Aorta (tissue), 5 donors: ENCODE measurements at regions not wholly inside any gene's neighbourhood (a gene's known extent, or its start where the extent isn't known, plus 50 kb on each side); places are given as distances from the start of the nearest gene placed in this dataset.

Experiments used
- ATAC-seq: fragments of 200-7000 bp; cut with Tn5 transposase; one replicate; pipeline ENCODE4 v1.9.1; 2022; ENCODE audit warnings: moderate library complexity; ENCODE audit not compliant: low FRiP score
- DNase-seq, 2 donors: peaks; one replicate each; pipeline ENCODE4 v3.0.0-alpha.2; 2020
- H3K27ac ChIP-seq, 2 donors: one replicate each; pipeline ENCODE4 v1.5.1; 2013; ENCODE audit warnings: low read length in 2 of 2, mild to moderate bottlenecking in 2 of 2, moderate library complexity in 2 of 2, control low read depth in 1 of 2, inconsistent platforms in 1 of 2, low read depth in 1 of 2
- H3K27me3 ChIP-seq, 2 donors: one replicate each; pipeline ENCODE4 v1.6.1; 2013; ENCODE audit warnings: control low read depth in 1 of 2, low read length in 1 of 2, mild to moderate bottlenecking in 1 of 2, moderate library complexity in 1 of 2; ENCODE audit not compliant: insufficient read depth in 2 of 2, control insufficient read depth in 1 of 2
- H3K36me3 ChIP-seq, 2 donors: one replicate each; pipeline ENCODE4 v1.6.1; 2013; ENCODE audit warnings: control low read depth in 1 of 2, low read length in 1 of 2, mild to moderate bottlenecking in 1 of 2; ENCODE audit not compliant: insufficient read depth in 2 of 2, control insufficient read depth in 1 of 2
- H3K4me1 ChIP-seq, 2 donors: one replicate each; pipeline ENCODE4 v1.6.1; 2013; ENCODE audit warnings: low read length in 2 of 2, control low read depth in 1 of 2, mild to moderate bottlenecking in 1 of 2, moderate library complexity in 1 of 2; ENCODE audit not compliant: insufficient read depth in 2 of 2, control insufficient read depth in 1 of 2
- H3K4me3 ChIP-seq, 2 donors: one replicate each; pipeline ENCODE4 v1.5.1; 2013; ENCODE audit warnings: low read length in 2 of 2, control low read depth in 1 of 2, mild to moderate bottlenecking in 1 of 2
- H3K9me3 ChIP-seq: one replicate; pipeline ENCODE4 v1.6.1; 2013; ENCODE audit warnings: mild to moderate bottlenecking, low read length; ENCODE audit not compliant: control insufficient read depth
- WGBS, 2 donors: extraction: QIAGEN DNeasy Blood & Tissue Kit; methylation state at CpG; one replicate each; pipeline ENCODE4 v1.1.7; 2013; 5-methylcytosine and 5-hydroxymethylcytosine counted together
- intact Hi-C, 2 donors: fragments of 100-400 bp; cut with DNase I; formaldehyde crosslinking; loops; one replicate each; pipeline versions ENCODE4 v1.14.2 to v1.15.0; 2022
- donor health status: healthy with polysubstance abuse.
- donor health status: Bipolar disorder and iron deficiency.
- donor health status: DM: no; HTN: no; CAD: no.
- donor health status: DM: no; HTN: no; CAD: no.
- donor health status: DM: yes; HTN: yes; CAD: no.

GRCh38 chr2:157190151-157190550, 67.4 kb upstream of the GALNT5 start:
- Histone ChIP-seq H3K27ac (no peak overlapping the region), H3K9me3 (no peaks in the 10 kb centered on the region), H3K4me1 (no peaks in the 10 kb centered on the region), H3K4me3 (no peak overlapping the region), H3K36me3 (no peaks in the 10 kb centered on the region), H3K27me3 (no peaks in the 10 kb centered on the region)
- no peak for ATAC-seq
- 43 to 58% methylated on average over 4 of the region's 4 CpGs for WGBS, 2 donors
- no peak for DNase-seq
- intact Hi-C loops: loop anchor here (5.0 to 10.0 kb wide), 3 partner anchors 135 to 1815 kb away; no protein-coding TSS in a partner anchor

GRCh38 chr2:157191186-157191585, 66.3 kb upstream of the GALNT5 start:
- intact Hi-C loops: loop anchor here (5.0 to 10.0 kb wide), 3 partner anchors 136 to 1816 kb away; no protein-coding TSS in a partner anchor
- H3K36me3 ChIP-seq: no peaks in the 10 kb centered on the region
- H3K27me3 ChIP-seq: no peaks in the 10 kb centered on the region
- no peak overlapping the region for H3K27ac ChIP-seq
- H3K4me3 ChIP-seq: no peak overlapping the region
- H3K9me3 ChIP-seq: no peaks in the 10 kb centered on the region
- 96 to 100% methylated on average over 2 of the region's 2 CpGs for WGBS, 2 donors
- ATAC-seq (no peak), DNase-seq (no peak)
- no peaks in the 10 kb centered on the region for H3K4me1 ChIP-seq

GRCh38 chr2:157192445-157193423, 64.8 kb upstream of the GALNT5 start:
- Histone ChIP-seq H3K4me1 (no peaks in the 10 kb centered on the region), H3K4me3 (no peak overlapping the region), H3K27ac (no peak overlapping the region), H3K9me3 (no peaks in the 10 kb centered on the region), H3K36me3 (no peaks in the 10 kb centered on the region), H3K27me3 (no peaks in the 10 kb centered on the region)
- intact Hi-C loops: loop anchor here (5.0 to 10.0 kb wide), 3 partner anchors 138 to 1818 kb away; no protein-coding TSS in a partner anchor
- no peak for DNase-seq
- 87 to 88% methylated on average over 8 of the region's 8 CpGs for WGBS, 2 donors
- no peak for ATAC-seq

- ATAC-seq: no peak
- no peaks in the 10 kb centered on the region for H3K36me3 ChIP-seq
- no peak for DNase-seq
- intact Hi-C loops: loop anchor here (5.0 to 10.0 kb wide), 3 partner anchors 139 to 1819 kb away; no protein-coding TSS in a partner anchor
- H3K27me3 ChIP-seq: no peaks in the 10 kb centered on the region
- H3K9me3 ChIP-seq: no peaks in the 10 kb centered on the region
- no peaks in the 10 kb centered on the region for H3K4me1 ChIP-seq
- H3K4me3 ChIP-seq: no peak overlapping the region
- no peak overlapping the region for H3K27ac ChIP-seq
Observed at GRCh38 chr2:157193461-157193860, 64.0 kb upstream of the GALNT5 start.

- WGBS, 2 donors: 3% methylated on average over 2 of the region's 2 CpGs
- Histone ChIP-seq H3K27me3 (no peaks in the 10 kb centered on the region), H3K36me3 (no peaks in the 10 kb centered on the region), H3K9me3 (no peaks in the 10 kb centered on the region), H3K27ac (no peak overlapping the region), H3K4me3 (no peak overlapping the region), H3K4me1 (no peaks in the 10 kb centered on the region)
- DNase-seq: no peak
- no peak for ATAC-seq
- intact Hi-C loops: loop anchor here (5.0 to 10.0 kb wide), 3 partner anchors 139 to 1819 kb away; no protein-coding TSS in a partner anchor
Observed at GRCh38 chr2:157194097-157194688, 63.3 kb upstream of the GALNT5 start.

- no peak for DNase-seq
- WGBS, 2 donors: 61 to 65% methylated on average over 4 of the region's 4 CpGs
- Histone ChIP-seq H3K27ac (no peak overlapping the region), H3K27me3 (no peaks in the 10 kb centered on the region), H3K4me3 (no peak overlapping the region), H3K9me3 (no peaks in the 10 kb centered on the region), H3K4me1 (no peaks in the 10 kb centered on the region), H3K36me3 (no peaks in the 10 kb centered on the region)
- no peak for ATAC-seq
- intact Hi-C loops: loop anchor here (5.0 to 10.0 kb wide), 3 partner anchors 140 to 1820 kb away; no protein-coding TSS in a partner anchor
Observed at GRCh38 chr2:157194844-157195243, 62.7 kb upstream of the GALNT5 start.

- no peaks in the 10 kb centered on the region for H3K36me3 ChIP-seq
- H3K4me3 ChIP-seq: no peak overlapping the region
- intact Hi-C loops: loop anchor here (10.0 kb wide), 2 partner anchors 142 to 1822 kb away; no protein-coding TSS in a partner anchor
- no peaks in the 10 kb centered on the region for H3K9me3 ChIP-seq
- H3K27ac ChIP-seq: no peak overlapping the region
- ATAC-seq (no peak), DNase-seq (no peak)
- no peaks in the 10 kb centered on the region for H3K4me1 ChIP-seq
- H3K27me3 ChIP-seq: no peaks in the 10 kb centered on the region
- WGBS, 2 donors: 51 to 62% methylated on average over 7 of the region's 7 CpGs
Observed at GRCh38 chr2:157196956-157197355, 60.5 kb upstream of the GALNT5 start.

GRCh38 chr2:157197848-157198247, 59.7 kb upstream of the GALNT5 start:
- no peak for DNase-seq
- ATAC-seq: no peak
- Histone ChIP-seq H3K4me1 (no peaks in the 10 kb centered on the region), H3K27me3 (no peaks in the 10 kb centered on the region), H3K4me3 (no peak overlapping the region), H3K36me3 (no peaks in the 10 kb centered on the region), H3K9me3 (no peaks in the 10 kb centered on the region), H3K27ac (no peak overlapping the region)
- WGBS, 2 donors: 80 to 85% methylated on average over 1 of the region's 1 CpG
- intact Hi-C loops: loop anchor here (10.0 kb wide), 2 partner anchors 143 to 1823 kb away; no protein-coding TSS in a partner anchor
